Left lung (tissue), 4 donors: ENCODE measurements at regions not wholly inside any gene's neighbourhood (a gene's known extent, or its start where the extent isn't known, plus 50 kb on each side); places are given as distances from the start of the nearest gene placed in this dataset.

Experiments
- ATAC-seq: fragments of 200-7000 bp; cut with Tn5 transposase; one replicate; pipeline ENCODE4 v1.9.1; 2020; ENCODE audit warnings: moderate library complexity
- DNase-seq, 4 donors: peaks; one replicate each; pipeline ENCODE4 v3.0.0-alpha.2; 2013 to 2020
- H3K27ac ChIP-seq, 2 donors: fragments of 200-600 bp; sonication (generic) in 1 of 2; one replicate each; pipeline versions ENCODE4 v1.5.0 to v1.8.0; 2020 to 2021
- H3K27me3 ChIP-seq, 2 donors: fragments of 200-600 bp; sonication (generic) in 1 of 2; one replicate each; pipeline versions ENCODE4 v1.5.0 to v1.8.0; 2020 to 2021
- H3K36me3 ChIP-seq, 2 donors: fragments of 200-600 bp; sonication (generic) in 1 of 2; one replicate each; pipeline versions ENCODE4 v1.5.0 to v1.8.0; 2020 to 2021
- H3K4me1 ChIP-seq, 2 donors: fragments of 200-600 bp; one replicate each; pipeline ENCODE4 v1.8.0; 2021
- H3K4me3 ChIP-seq, 2 donors: fragments of 200-600 bp; sonication (generic) in 1 of 2; one replicate each; pipeline versions ENCODE4 v1.5.0 to v1.8.0; 2020 to 2021; ENCODE audit warnings: mild to moderate bottlenecking in 1 of 2
- H3K9me3 ChIP-seq, 2 donors: fragments of 200-600 bp; sonication (generic) in 1 of 2; one replicate each; pipeline versions ENCODE4 v1.5.0 to v1.8.0; 2020 to 2021
- intact Hi-C, 2 donors: fragments of 100-400 bp; cut with DNase I; formaldehyde crosslinking; loops; one replicate each; pipeline versions ENCODE4 v1.11.2 to v1.14.2; 2022
- TF ChIP-seq, protein P1 (sequence below), 2 donors: fragments of 200-600 bp; sonication (generic) in 1 of 2; IDR thresholded peaks; one replicate each; pipeline versions ENCODE4 v1.5.0 to v1.8.0; 2021; ENCODE audit warnings: antibody characterized with exemption in 2 of 2
- donor health status: DM: no; HTN: yes; CAD: no.
- donor health status: DM: no; HTN: no; CAD: no.

DNA sequence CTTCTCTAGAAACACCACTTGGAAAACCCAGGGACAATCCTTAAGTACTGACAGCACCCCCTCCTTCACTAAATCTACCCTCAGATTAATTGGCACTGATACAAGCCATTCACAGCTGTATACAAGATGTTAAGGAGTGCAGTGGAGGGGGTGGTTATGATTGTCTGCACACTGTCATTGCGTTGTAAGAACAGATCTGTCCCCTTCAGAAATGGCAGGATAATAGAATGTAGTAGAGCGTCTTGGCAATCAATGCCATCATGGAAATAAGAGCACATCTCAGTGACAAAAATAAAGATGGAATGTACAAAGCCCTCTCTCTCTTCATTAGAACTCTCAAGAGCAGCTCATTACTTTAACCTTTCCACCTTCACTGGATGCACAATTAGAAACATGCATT lies 324.9 kb upstream of the TBX18 start:
- H3K27ac ChIP-seq = no peak overlapping the region
- H3K36me3 ChIP-seq = no peaks in the 10 kb centered on the region
- H3K9me3 ChIP-seq = peaks cover 0 to 2% of the 10 kb centered on the region in 2 donors
- ATAC-seq (no peak), DNase-seq (no peak)
- intact Hi-C loops = no loop called here
- TF ChIP-seq, protein P1, sequence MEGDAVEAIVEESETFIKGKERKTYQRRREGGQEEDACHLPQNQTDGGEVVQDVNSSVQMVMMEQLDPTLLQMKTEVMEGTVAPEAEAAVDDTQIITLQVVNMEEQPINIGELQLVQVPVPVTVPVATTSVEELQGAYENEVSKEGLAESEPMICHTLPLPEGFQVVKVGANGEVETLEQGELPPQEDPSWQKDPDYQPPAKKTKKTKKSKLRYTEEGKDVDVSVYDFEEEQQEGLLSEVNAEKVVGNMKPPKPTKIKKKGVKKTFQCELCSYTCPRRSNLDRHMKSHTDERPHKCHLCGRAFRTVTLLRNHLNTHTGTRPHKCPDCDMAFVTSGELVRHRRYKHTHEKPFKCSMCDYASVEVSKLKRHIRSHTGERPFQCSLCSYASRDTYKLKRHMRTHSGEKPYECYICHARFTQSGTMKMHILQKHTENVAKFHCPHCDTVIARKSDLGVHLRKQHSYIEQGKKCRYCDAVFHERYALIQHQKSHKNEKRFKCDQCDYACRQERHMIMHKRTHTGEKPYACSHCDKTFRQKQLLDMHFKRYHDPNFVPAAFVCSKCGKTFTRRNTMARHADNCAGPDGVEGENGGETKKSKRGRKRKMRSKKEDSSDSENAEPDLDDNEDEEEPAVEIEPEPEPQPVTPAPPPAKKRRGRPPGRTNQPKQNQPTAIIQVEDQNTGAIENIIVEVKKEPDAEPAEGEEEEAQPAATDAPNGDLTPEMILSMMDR (IDR thresholded peaks at IDR 0.05) = no peak
- H3K4me3 ChIP-seq = no peak overlapping the region
- H3K4me1 ChIP-seq = no peaks in the 10 kb centered on the region
- no peaks in the 10 kb centered on the region for H3K27me3 ChIP-seq

DNA sequence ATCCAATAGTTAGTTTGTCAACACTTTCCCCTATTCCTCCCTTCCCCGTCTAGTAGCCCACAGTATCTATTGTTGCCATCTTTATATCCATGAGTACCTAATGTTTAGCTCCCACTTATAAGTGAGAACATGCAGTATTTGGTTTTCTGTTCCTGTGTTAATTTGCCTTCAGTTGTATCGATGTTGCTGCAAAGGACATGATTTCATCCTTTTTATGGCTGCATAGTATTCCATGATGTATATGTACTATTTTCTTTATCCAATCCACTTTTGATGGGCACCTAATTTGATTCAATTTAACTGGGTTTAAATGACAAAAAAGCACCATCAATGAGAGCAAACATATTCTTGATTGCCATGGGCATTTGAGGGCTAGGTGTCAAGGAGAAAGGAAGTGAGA lies 321.5 kb upstream of the TBX18 start:
- no peaks in the 10 kb centered on the region for H3K36me3 ChIP-seq
- ATAC-seq = no peak

DNA sequence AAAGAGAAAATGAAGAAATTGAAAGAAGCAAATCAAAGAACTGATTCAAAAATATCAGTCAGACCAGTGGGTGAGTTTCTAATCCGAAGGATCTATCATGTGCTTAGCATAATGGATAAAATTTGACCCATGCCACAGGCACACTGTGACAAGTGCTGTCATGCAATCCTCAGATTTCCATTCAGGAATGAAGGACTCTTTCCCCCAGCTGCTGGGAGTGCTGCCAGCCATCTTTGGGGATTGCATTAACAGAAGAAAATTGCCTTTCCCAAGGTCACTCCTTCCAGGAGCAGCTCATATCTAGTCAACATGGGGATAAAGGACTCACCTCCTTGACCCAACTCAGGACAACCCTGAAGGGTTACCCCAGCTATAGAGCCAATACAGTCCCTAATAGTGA lies 316.7 kb upstream of the TBX18 start:
- Histone ChIP-seq H3K4me3 (no peak overlapping the region), H3K4me1 (no peaks in the 10 kb centered on the region), H3K27me3 (no peaks in the 10 kb centered on the region), H3K9me3 (peaks cover 0 to 2% of the 10 kb centered on the region in 2 donors), H3K36me3 (no peaks in the 10 kb centered on the region), H3K27ac (no peak overlapping the region)
- intact Hi-C loops = no loop called here
- no peak for DNase-seq
- TF ChIP-seq, protein P1 (IDR thresholded peaks at IDR 0.05) = no peak
- ATAC-seq = no peak

More for the DNA sequence above, 321.5 kb upstream of the TBX18 start:
- TF ChIP-seq, protein P1 (IDR thresholded peaks at IDR 0.05) = no peak
- Histone ChIP-seq H3K4me3 (no peak overlapping the region), H3K27me3 (no peaks in the 10 kb centered on the region), H3K4me1 (no peaks in the 10 kb centered on the region), H3K27ac (no peak overlapping the region), H3K9me3 (peaks cover 0 to 4% of the 10 kb centered on the region in 2 donors)
- intact Hi-C loops = no loop called here
- no peak for DNase-seq

DNA sequence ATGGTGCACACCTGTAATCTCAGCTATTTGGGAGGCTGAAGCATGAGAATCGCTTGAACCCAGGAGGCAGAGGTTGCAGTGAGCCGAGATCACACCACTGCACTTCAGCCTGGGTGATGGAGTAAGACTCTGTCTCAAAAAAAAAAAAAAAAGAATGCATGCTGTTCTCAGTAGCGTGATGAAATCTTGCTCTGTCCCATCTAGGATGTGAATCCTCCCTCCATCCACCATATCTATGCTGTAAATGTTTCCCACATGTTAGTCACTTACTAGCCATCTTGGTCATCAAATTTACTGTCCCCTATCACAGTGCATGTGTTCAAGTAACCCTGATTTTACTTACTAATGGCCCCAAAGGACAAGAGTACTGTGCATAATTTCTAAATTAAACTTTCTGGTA lies 315.4 kb upstream of the TBX18 start:
- no peak for ATAC-seq
- peaks cover 0 to 2% of the 10 kb centered on the region in 2 donors for H3K9me3 ChIP-seq
- no peaks in the 10 kb centered on the region for H3K27me3 ChIP-seq
- no peaks in the 10 kb centered on the region for H3K36me3 ChIP-seq
- no peak overlapping the region for H3K4me3 ChIP-seq
- intact Hi-C loops = no loop called here
- no peak for DNase-seq
- no peaks in the 10 kb centered on the region for H3K4me1 ChIP-seq
- TF ChIP-seq, protein P1 (IDR thresholded peaks at IDR 0.05) = no peak
- H3K27ac ChIP-seq = no peak overlapping the region

DNA sequence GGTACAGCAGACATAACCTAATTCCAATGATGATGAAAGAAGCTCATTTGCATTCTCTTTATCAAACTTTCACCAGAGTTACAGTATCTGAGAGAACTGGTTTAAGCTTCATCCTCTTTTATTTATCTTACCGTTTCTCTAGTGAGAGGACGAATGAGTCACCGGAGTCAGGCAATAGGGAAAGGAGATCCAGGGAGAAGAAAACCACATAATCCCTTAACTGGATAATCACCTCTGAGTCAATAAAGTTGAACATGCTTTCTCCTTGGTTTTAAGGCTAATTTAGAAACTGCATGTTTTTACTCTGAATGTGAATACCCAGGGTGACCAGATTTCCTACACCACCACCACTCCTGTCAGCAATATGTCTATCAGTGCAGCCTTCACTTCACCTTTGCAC lies 313.7 kb upstream of the TBX18 start:
- intact Hi-C loops = no loop called here
- Histone ChIP-seq H3K27ac (no peak overlapping the region), H3K4me1 (no peaks in the 10 kb centered on the region), H3K4me3 (no peak overlapping the region), H3K27me3 (no peaks in the 10 kb centered on the region), H3K36me3 (no peaks in the 10 kb centered on the region), H3K9me3 (no peaks in the 10 kb centered on the region)
- DNase-seq = no peak
- peak; percentile 31 for ATAC-seq
- TF ChIP-seq, protein P1 (IDR thresholded peaks at IDR 0.05) = no peak
